Type B pancreatic cell (in vitro differentiated cells): ENCODE measurements at regions not wholly inside any gene's neighbourhood (a gene's known extent, or its start where the extent isn't known, plus 50 kb on each side); places are given as distances from the start of the nearest gene placed in this dataset.

Experiments
- DNase-seq: peaks from one replicate; pipeline ENCODE4 v3.0.0; 2021; ENCODE audit warnings: mixed read lengths; ENCODE audit not compliant: unreplicated experiment; ENCODE audit errors: extremely low spot score
- H3K27ac Mint-ChIP-seq: 2 replicates; pipeline ENCODE4 v1.8.0; 2021; ENCODE audit warnings: mild to moderate bottlenecking, mixed read lengths
- H3K27me3 Mint-ChIP-seq: 2 replicates; pipeline ENCODE4 v1.8.0; 2021; ENCODE audit warnings: mixed read lengths
- H3K36me3 Mint-ChIP-seq: 2 replicates; pipeline ENCODE4 v1.8.0; 2021; ENCODE audit warnings: mixed read lengths
- H3K4me1 Mint-ChIP-seq: one replicate; pipeline ENCODE4 v1.8.0; 2021; ENCODE audit warnings: mixed read lengths; ENCODE audit not compliant: unreplicated experiment
- H3K4me3 Mint-ChIP-seq: 2 replicates; pipeline ENCODE4 v1.8.0; 2021; ENCODE audit warnings: mild to moderate bottlenecking, mixed read lengths
- H3K9me3 Mint-ChIP-seq: 2 replicates; pipeline ENCODE4 v1.8.0; 2021; ENCODE audit warnings: mixed read lengths
- TF ChIP-seq, protein P1 (sequence below): fragments of 200-600 bp; sonication (generic); conservative IDR thresholded peaks from 2 replicates; pipeline ENCODE4 v1.5.0; 2021; ENCODE audit warnings: antibody characterized with exemption, mild to moderate bottlenecking

DNA sequence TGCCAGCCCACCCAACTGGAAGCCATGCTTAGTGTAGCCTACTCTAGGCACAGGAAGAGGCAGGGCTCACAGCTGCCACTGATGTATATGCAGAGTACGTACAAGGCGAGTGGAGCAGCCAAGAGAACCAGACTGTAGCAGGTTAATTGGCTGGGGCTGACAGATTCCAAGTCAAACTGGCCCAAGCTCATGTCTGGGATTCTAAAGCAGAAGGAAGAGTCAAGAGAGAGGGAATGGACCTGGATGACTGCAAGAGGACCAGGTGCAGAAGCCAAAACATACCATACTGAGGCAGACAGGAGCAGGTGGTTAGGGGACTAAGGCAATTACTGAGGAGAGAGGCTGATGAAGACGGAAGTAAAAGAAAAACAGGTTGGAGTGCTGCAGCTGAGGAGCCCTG, 51.3 kb upstream of the LRRN2 start:
- Mint-ChIP-seq H3K27me3 (peaks cover 51% of the 10 kb centered on the region), H3K36me3 (no peaks in the 10 kb centered on the region), H3K27ac (no peak overlapping the region), H3K4me3 (no peak overlapping the region), H3K9me3 (no peaks in the 10 kb centered on the region), H3K4me1 (no peaks in the 10 kb centered on the region)
- DNase-seq, result no peak
- TF ChIP-seq, protein P1, sequence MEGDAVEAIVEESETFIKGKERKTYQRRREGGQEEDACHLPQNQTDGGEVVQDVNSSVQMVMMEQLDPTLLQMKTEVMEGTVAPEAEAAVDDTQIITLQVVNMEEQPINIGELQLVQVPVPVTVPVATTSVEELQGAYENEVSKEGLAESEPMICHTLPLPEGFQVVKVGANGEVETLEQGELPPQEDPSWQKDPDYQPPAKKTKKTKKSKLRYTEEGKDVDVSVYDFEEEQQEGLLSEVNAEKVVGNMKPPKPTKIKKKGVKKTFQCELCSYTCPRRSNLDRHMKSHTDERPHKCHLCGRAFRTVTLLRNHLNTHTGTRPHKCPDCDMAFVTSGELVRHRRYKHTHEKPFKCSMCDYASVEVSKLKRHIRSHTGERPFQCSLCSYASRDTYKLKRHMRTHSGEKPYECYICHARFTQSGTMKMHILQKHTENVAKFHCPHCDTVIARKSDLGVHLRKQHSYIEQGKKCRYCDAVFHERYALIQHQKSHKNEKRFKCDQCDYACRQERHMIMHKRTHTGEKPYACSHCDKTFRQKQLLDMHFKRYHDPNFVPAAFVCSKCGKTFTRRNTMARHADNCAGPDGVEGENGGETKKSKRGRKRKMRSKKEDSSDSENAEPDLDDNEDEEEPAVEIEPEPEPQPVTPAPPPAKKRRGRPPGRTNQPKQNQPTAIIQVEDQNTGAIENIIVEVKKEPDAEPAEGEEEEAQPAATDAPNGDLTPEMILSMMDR, result no peak

DNA sequence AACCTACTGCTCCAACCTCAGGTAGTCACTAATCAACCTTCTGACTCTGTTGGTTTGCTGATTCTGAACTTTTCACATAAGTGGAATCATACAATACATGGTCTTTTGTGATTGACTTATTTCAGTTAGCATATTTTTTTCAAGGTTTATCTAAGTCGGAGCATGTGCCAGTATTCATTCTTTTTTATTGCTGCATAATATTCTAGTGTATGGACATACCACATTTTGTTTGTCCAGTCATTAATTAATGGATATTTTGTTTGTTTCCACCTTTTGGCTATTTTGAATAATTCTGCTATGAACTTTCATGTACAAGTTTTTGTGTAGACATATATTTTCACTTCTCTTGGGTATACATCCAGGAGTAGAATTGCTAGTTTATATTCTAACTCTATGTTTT, 53.0 kb upstream of the LRRN2 start:
- no peak overlapping the region for H3K27ac Mint-ChIP-seq
- H3K4me1 Mint-ChIP-seq, result peaks cover 2% of the 10 kb centered on the region
- DNase-seq, result no peak
- H3K36me3 Mint-ChIP-seq, result no peaks in the 10 kb centered on the region
- peaks cover 37% of the 10 kb centered on the region for H3K27me3 Mint-ChIP-seq
- TF ChIP-seq, protein P1, result no peak
- H3K9me3 Mint-ChIP-seq, result no peaks in the 10 kb centered on the region
- H3K4me3 Mint-ChIP-seq, result no peak overlapping the region

DNA sequence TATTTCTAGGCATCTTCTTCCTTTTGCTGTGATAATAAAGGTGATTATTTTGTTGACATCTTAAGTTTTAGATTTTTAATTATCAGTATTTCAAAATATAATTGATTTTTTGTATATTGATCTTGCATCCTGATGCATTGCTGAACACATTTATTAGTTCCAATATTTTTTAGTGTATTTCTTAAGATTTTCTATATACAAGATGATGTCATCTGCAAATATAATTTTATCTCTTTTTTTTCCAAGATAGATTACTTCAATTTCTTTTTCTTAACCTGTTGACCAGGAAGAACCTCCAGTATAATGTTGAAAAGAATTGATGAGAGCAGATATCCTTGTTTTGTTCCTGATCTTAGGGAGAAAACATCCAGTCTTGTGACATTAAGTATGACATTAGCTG, 54.8 kb upstream of the LRRN2 start:
- Mint-ChIP-seq H3K9me3 (no peaks in the 10 kb centered on the region), H3K36me3 (no peaks in the 10 kb centered on the region), H3K4me1 (peaks cover 4% of the 10 kb centered on the region), H3K4me3 (no peak overlapping the region), H3K27ac (no peak overlapping the region), H3K27me3 (peaks cover 23% of the 10 kb centered on the region)
- DNase-seq, result no peak
- TF ChIP-seq, protein P1, result no peak

GRCh38 chr1:204741440-204741839, 55.9 kb upstream of the LRRN2 start:
- no peaks in the 10 kb centered on the region for H3K36me3 Mint-ChIP-seq
- H3K9me3 Mint-ChIP-seq, result no peaks in the 10 kb centered on the region
- H3K4me3 Mint-ChIP-seq, result no peak overlapping the region
- H3K27ac Mint-ChIP-seq, result no peak overlapping the region
- TF ChIP-seq, protein P1, result no peak
- no peak for DNase-seq
- H3K27me3 Mint-ChIP-seq, result peaks cover 18% of the 10 kb centered on the region
- peaks cover 4% of the 10 kb centered on the region for H3K4me1 Mint-ChIP-seq

GRCh38 chr1:204742676-204743251, 57.2 kb upstream of the LRRN2 start:
- no peak for DNase-seq
- Mint-ChIP-seq H3K27me3 (peaks cover 15% of the 10 kb centered on the region), H3K27ac (no peak overlapping the region), H3K36me3 (no peaks in the 10 kb centered on the region), H3K4me1 (peaks cover 4% of the 10 kb centered on the region), H3K9me3 (peaks cover 5% of the 10 kb centered on the region), H3K4me3 (no peak overlapping the region)
- TF ChIP-seq, protein P1, result no peak
